Stomach (tissue), 8 donors: ENCODE measurements at regions not wholly inside any gene's neighbourhood (a gene's known extent, or its start where the extent isn't known, plus 50 kb on each side); places are given as distances from the start of the nearest gene placed in this dataset.

ENCODE experiments used
- DNase-seq, 2 donors: peaks; one replicate each; pipeline versions ENCODE4 v3.0.0 to v3.0.0-alpha.2; 2013 to 2019
- H3K27ac ChIP-seq, 5 donors: fragments of 200-600 bp in 4 of 5; sonication (generic) in 4 of 5; one replicate each; pipeline ENCODE4 v1.5.1; 2013 to 2019; ENCODE audit warnings: mild to moderate bottlenecking in 1 of 5, moderate library complexity in 1 of 5
- H3K27me3 ChIP-seq, 3 donors: fragments of 200-600 bp; sonication (generic); one replicate each; pipeline ENCODE4 v1.5.1; 2017 to 2019; ENCODE audit warnings: mixed run types in 1 of 3
- H3K36me3 ChIP-seq, 4 donors: fragments of 200-600 bp; sonication (generic); 1 replicate in 3 of 4; 2 replicates in 1 of 4; pipeline ENCODE4 v1.5.1; 2016 to 2019
- H3K4me1 ChIP-seq, 4 donors: fragments of 200-600 bp; sonication (generic); one replicate each; pipeline ENCODE4 v1.5.1; 2016 to 2019
- H3K4me3 ChIP-seq, 4 donors: fragments of 200-600 bp; sonication (generic) in 3 of 4; one replicate each; pipeline ENCODE4 v1.5.1; 2016 to 2019; ENCODE audit warnings: mild to moderate bottlenecking in 1 of 4
- H3K9me3 ChIP-seq, 4 donors: fragments of 200-600 bp; sonication (generic); one replicate each; pipeline ENCODE4 v1.5.1; 2016 to 2019
- CTCF ChIP-seq, 7 experiments: fragments of 450-650 bp in 4 of 7; fragments of 200-600 bp in 3 of 7; sonication (generic) in 3 of 7; IDR thresholded peaks; one replicate each; pipeline ENCODE4 v1.5.1; 2016 to 2019; ENCODE audit warnings: antibody characterized with exemption in 7 of 7, control low read depth in 2 of 7, mild to moderate bottlenecking in 1 of 7
- EP300 ChIP-seq: sonication (generic); formaldehyde crosslinking; IDR thresholded peaks from one replicate; pipeline ENCODE4 v1.6.1; 2017; ENCODE audit warnings: antibody characterized with exemption
- POLR2A ChIP-seq, 4 donors: fragments of 450-650 bp; IDR thresholded peaks; one replicate each; pipeline ENCODE4 v1.6.1; 2016; ENCODE audit warnings: antibody characterized with exemption in 4 of 4, control low read depth in 2 of 4, mild to moderate bottlenecking in 1 of 4, moderate library complexity in 1 of 4
- POLR2AphosphoS5 ChIP-seq, 3 donors: sonication (generic); formaldehyde crosslinking; IDR thresholded peaks; one replicate each; pipeline ENCODE4 v1.6.1; 2016; ENCODE audit warnings: antibody characterized with exemption in 3 of 3
- WGBS, 5 donors: extraction: QIAGEN DNeasy Blood & Tissue Kit in 3 of 5; methylation state at CpG; one replicate each; pipeline versions ENCODE4 v1.1.5 to v1.1.7; 2013 to 2018; 5-methylcytosine and 5-hydroxymethylcytosine counted together
- intact Hi-C: fragments of 100-400 bp; cut with DNase I; formaldehyde crosslinking; loops from one replicate; pipeline ENCODE4 v1.15.1; 2023; ENCODE audit warnings: low total_unique reads
- donor health status: healthy with polysubstance abuse.
- donor health status: Bipolar disorder and iron deficiency.
- donor health status: healthy.

GRCh38 chr12:108004319-108004718 is 124.8 kb upstream of the WSCD2 start:
- H3K4me1 ChIP-seq: no peaks in the 10 kb centered on the region
- no peak overlapping the region for H3K4me3 ChIP-seq
- no peaks in the 10 kb centered on the region for H3K36me3 ChIP-seq
- DNase-seq: peak in 1 of 2 donors; percentile 31
- H3K9me3 ChIP-seq: peaks cover 0 to 14% (median 5%) of the 10 kb centered on the region in 4 donors
- intact Hi-C loops: no loop called here
- TF ChIP-seq EP300: no peak
- TF ChIP-seq POLR2AphosphoS5 (IDR thresholded peaks at IDR 0.05): no peak
- no peak for TF ChIP-seq POLR2A (IDR thresholded peaks at IDR 0.05)
- no peak for TF ChIP-seq CTCF (IDR thresholded peaks at IDR 0.05)
- 0 to 19% (median 6%) methylated on average over 1 of the region's 1 CpG for WGBS, 5 donors
- peaks cover 0 to 52% (median 0%) of the 10 kb centered on the region in 3 donors for H3K27me3 ChIP-seq
- no peak overlapping the region for H3K27ac ChIP-seq

- TF ChIP-seq POLR2A (IDR thresholded peaks at IDR 0.05) (no peak), EP300 (no peak), CTCF (IDR thresholded peaks at IDR 0.05) (no peak), POLR2AphosphoS5 (IDR thresholded peaks at IDR 0.05) (no peak)
- Histone ChIP-seq H3K27ac (no peak overlapping the region), H3K27me3 (peaks cover 0 to 26% (median 0%) of the 10 kb centered on the region in 3 donors), H3K4me1 (no peaks in the 10 kb centered on the region), H3K4me3 (no peak overlapping the region), H3K36me3 (no peaks in the 10 kb centered on the region), H3K9me3 (no peaks in the 10 kb centered on the region)
- WGBS, 5 donors: 70 to 89% (median 81%) methylated on average over 2 of the region's 2 CpGs
- no peak for DNase-seq
- intact Hi-C loops: no loop called here
These were observed 120.8 kb upstream of the WSCD2 start for GRCh38 chr12:108008163-108008905.

- H3K36me3 ChIP-seq: no peaks in the 10 kb centered on the region
- no peaks in the 10 kb centered on the region for H3K9me3 ChIP-seq
- no peaks in the 10 kb centered on the region for H3K4me1 ChIP-seq
- no peak for TF ChIP-seq POLR2A (IDR thresholded peaks at IDR 0.05)
- no peak for TF ChIP-seq EP300
- TF ChIP-seq CTCF (IDR thresholded peaks at IDR 0.05): no peak
- no peak for TF ChIP-seq POLR2AphosphoS5 (IDR thresholded peaks at IDR 0.05)
- H3K4me3 ChIP-seq: no peak overlapping the region
- no peak for DNase-seq
- WGBS, 5 donors: 38 to 57% (median 46%) methylated on average over 4 of the region's 4 CpGs
- intact Hi-C loops: no loop called here
- H3K27ac ChIP-seq: no peak overlapping the region
- peaks cover 0 to 24% (median 0%) of the 10 kb centered on the region in 3 donors for H3K27me3 ChIP-seq
These were observed 119.5 kb upstream of the WSCD2 start for GRCh38 chr12:108009442-108010070.

GRCh38 chr12:108016022-108016564 is 113.0 kb upstream of the WSCD2 start:
- intact Hi-C loops: no loop called here
- 74 to 90% (median 83%) methylated on average over 4 of the region's 4 CpGs for WGBS, 5 donors
- no peak for DNase-seq

More at GRCh38 chr12:108016022-108016564, 113.0 kb upstream of the WSCD2 start:
- Histone ChIP-seq H3K4me3 (no peak overlapping the region), H3K27me3 (peaks cover 0 to 32% (median 4%) of the 10 kb centered on the region in 3 donors), H3K36me3 (no peaks in the 10 kb centered on the region), H3K9me3 (no peaks in the 10 kb centered on the region), H3K27ac (no peak overlapping the region), H3K4me1 (no peaks in the 10 kb centered on the region)
- no peak for TF ChIP-seq POLR2A (IDR thresholded peaks at IDR 0.05)
- TF ChIP-seq CTCF (IDR thresholded peaks at IDR 0.05): no peak
- TF ChIP-seq EP300: no peak
- TF ChIP-seq POLR2AphosphoS5 (IDR thresholded peaks at IDR 0.05): no peak
